Bronchial epithelial cell (primary cell): ENCODE measurements at regions not wholly inside any gene's neighbourhood (a gene's known extent, or its start where the extent isn't known, plus 50 kb on each side); places are given as distances from the start of the nearest gene placed in this dataset.

ENCODE experiments used
- DNase-seq: peaks from one replicate; pipeline ENCODE4 v3.0.0-alpha.2; 2010; ENCODE audit warnings: low read depth
- FAIRE-seq: peaks from 2 replicates; lab custom pipeline; 2011; peaks lifted over from hg19 to GRCh38; lab: Jason Lieb, UNC
- H3K27me3 ChIP-seq: 2 replicates; pipeline ENCODE4 v1.5.1; 2011; ENCODE audit warnings: low read length; ENCODE audit not compliant: control insufficient read depth, insufficient read depth
- H3K36me3 ChIP-seq: 2 replicates; pipeline ENCODE4 v1.5.1; 2011; ENCODE audit warnings: low read length; ENCODE audit not compliant: control insufficient read depth, insufficient read depth
- H3K4me3 ChIP-seq: 2 replicates; pipeline ENCODE4 v1.5.1; 2011; ENCODE audit warnings: mild to moderate bottlenecking, low read depth, low read length, control low read depth
- CTCF ChIP-seq: IDR thresholded peaks from 2 replicates; pipeline ENCODE4 v1.5.1; 2011; ENCODE audit warnings: mild to moderate bottlenecking, moderate library complexity, low read length, control low read depth, inconsistent platforms; ENCODE audit not compliant: insufficient read depth, severe bottlenecking

- DNase-seq (no peak), FAIRE-seq (no peak)
- Histone ChIP-seq H3K36me3 (no peaks in the 10 kb centered on the region), H3K4me3 (no peak overlapping the region), H3K27me3 (peaks cover 2% of the 10 kb centered on the region)
- TF ChIP-seq CTCF: no peak
These were observed 390.9 kb upstream of the ADGRL2 start for GRCh38 chr1:81409780-81410274.

- no peak for TF ChIP-seq CTCF
- no peaks in the 10 kb centered on the region for H3K36me3 ChIP-seq
- peaks cover 2% of the 10 kb centered on the region for H3K27me3 ChIP-seq
- no peak for DNase-seq
- H3K4me3 ChIP-seq: no peak overlapping the region
- FAIRE-seq: no peak
These were observed 391.5 kb upstream of the ADGRL2 start for GRCh38 chr1:81409262-81409661.

GRCh38 chr1:81408419-81408818, 392.3 kb upstream of the ADGRL2 start:
- Histone ChIP-seq H3K4me3 (no peak overlapping the region), H3K27me3 (peaks cover 2% of the 10 kb centered on the region), H3K36me3 (no peaks in the 10 kb centered on the region)
- TF ChIP-seq CTCF: no peak
- no peak for FAIRE-seq
- no peak for DNase-seq

GRCh38 chr1:81407000-81407821, 393.5 kb upstream of the ADGRL2 start:
- FAIRE-seq: no peak
- no peaks in the 10 kb centered on the region for H3K36me3 ChIP-seq
- no peak for TF ChIP-seq CTCF
- no peak for DNase-seq
- H3K4me3 ChIP-seq: no peak overlapping the region
- peaks cover 2% of the 10 kb centered on the region for H3K27me3 ChIP-seq

- no peak for FAIRE-seq
- no peaks in the 10 kb centered on the region for H3K36me3 ChIP-seq
- H3K27me3 ChIP-seq: peaks cover 2% of the 10 kb centered on the region
- DNase-seq: no peak
- no peak overlapping the region for H3K4me3 ChIP-seq
- TF ChIP-seq CTCF: no peak
These were observed 394.3 kb upstream of the ADGRL2 start for GRCh38 chr1:81406292-81406999.
